Fibroblast of villous mesenchyme (primary cell): ENCODE measurements at regions not wholly inside any gene's neighbourhood (a gene's known extent, or its start where the extent isn't known, plus 50 kb on each side); places are given as distances from the start of the nearest gene placed in this dataset.

ENCODE experiments used
- DNase-seq: peaks from one replicate; pipeline ENCODE4 v3.0.0-alpha.2; 2010; ENCODE audit warnings: low read depth
- H3K4me3 ChIP-seq: 2 replicates; pipeline ENCODE4 v1.5.1; 2011; ENCODE audit warnings: low read depth, mild to moderate bottlenecking, low read length
- TF ChIP-seq, protein P1 (sequence below): IDR thresholded peaks from 2 replicates; pipeline ENCODE4 v1.5.1; 2012; ENCODE audit warnings: low read depth, mild to moderate bottlenecking, low read length; ENCODE audit not compliant: insufficient read depth

DNA sequence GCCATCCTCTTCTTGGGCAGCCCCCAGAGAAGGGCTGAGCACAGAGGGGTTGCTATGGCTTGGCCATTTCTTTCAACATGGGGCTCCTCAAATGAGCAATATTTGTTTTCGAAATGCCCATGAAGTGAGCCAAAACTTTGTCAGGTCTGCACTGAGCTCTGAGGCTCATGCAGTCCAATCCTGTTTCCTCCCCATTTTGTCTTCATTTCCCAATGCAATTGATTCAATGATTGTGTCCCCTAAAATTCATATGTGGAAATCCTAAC is 60.6 kb upstream of the CD44 start:
- no peak overlapping the region for H3K4me3 ChIP-seq
- DNase-seq, result no peak
- TF ChIP-seq, protein P1, sequence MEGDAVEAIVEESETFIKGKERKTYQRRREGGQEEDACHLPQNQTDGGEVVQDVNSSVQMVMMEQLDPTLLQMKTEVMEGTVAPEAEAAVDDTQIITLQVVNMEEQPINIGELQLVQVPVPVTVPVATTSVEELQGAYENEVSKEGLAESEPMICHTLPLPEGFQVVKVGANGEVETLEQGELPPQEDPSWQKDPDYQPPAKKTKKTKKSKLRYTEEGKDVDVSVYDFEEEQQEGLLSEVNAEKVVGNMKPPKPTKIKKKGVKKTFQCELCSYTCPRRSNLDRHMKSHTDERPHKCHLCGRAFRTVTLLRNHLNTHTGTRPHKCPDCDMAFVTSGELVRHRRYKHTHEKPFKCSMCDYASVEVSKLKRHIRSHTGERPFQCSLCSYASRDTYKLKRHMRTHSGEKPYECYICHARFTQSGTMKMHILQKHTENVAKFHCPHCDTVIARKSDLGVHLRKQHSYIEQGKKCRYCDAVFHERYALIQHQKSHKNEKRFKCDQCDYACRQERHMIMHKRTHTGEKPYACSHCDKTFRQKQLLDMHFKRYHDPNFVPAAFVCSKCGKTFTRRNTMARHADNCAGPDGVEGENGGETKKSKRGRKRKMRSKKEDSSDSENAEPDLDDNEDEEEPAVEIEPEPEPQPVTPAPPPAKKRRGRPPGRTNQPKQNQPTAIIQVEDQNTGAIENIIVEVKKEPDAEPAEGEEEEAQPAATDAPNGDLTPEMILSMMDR, result no peak

DNA sequence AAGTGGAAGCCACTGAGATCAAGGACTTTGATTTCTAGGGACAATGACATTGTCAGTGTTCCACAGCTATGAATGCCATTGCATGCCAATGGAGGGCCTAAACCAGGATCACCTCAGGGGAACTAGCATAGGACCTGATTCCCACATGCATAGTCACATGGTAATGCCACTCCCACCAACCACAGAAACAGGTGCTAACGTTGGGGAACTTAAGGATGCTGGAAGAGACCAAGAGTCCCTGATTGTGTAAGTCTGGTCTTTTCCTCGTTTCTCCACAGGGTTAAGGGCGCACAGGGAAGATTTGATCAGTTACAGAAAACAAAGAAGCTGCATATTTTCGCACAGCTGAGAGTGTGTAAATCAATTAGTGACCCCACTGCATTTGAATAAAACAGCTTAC is 59.4 kb upstream of the CD44 start:
- no peak overlapping the region for H3K4me3 ChIP-seq
- no peak for DNase-seq
- TF ChIP-seq, protein P1, result no peak

DNA sequence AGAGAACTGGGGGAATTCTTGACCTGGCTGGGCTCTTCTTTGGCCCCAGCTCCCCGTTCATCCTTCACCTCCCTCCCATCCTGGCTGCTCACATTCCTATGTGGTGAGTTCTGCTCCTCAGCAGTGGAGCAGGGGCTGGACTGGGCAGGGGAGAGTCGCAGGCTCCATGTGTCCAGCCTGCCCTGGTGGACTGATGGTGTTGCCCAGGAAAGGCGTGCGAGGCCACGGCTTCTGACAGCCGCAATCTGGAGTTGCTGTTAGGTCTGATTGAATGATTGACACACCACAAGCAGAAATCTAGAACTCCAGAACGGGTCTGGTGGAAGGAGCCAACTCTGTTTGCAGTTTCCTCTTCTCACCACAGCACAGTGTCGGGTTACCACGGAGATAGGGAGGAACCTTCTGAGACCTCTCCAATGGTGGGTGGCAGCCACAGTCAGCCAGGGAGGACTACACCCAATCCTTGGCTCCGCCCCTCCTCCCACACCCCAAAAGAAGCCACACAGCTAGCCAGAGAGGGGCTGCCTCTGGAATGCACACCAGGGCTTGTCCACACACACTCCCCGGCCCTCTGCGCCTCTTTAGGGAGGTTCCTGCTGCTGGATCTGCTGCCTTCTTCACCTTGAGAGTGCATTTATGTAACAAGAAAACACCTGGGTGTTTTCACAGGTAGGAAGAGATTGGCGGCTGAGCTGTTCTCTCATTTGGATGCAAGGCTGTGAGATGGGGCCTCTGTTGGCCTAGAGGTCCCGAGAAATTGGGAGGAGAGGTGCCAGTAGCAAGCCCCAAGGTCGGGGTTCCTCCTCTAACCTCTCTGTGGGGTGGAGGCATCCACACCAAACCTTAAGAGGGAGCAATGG is 56.4 kb upstream of the CD44 start:
- H3K4me3 ChIP-seq, result peak overlapping the region; percentile 35
- TF ChIP-seq, protein P1, result no peak
- DNase-seq, result peak; percentile 72

- DNase-seq, result no peak
- H3K4me3 ChIP-seq, result no peak overlapping the region
- TF ChIP-seq, protein P1, result no peak
Observed at GRCh38 chr11:35083181-35083430, 55.9 kb upstream of the CD44 start.

GRCh38 chr11:35083431-35084238 is 55.3 kb upstream of the CD44 start:
- peak; percentile 88 for DNase-seq
- TF ChIP-seq, protein P1, result no peak
- H3K4me3 ChIP-seq, result no peak overlapping the region

DNA sequence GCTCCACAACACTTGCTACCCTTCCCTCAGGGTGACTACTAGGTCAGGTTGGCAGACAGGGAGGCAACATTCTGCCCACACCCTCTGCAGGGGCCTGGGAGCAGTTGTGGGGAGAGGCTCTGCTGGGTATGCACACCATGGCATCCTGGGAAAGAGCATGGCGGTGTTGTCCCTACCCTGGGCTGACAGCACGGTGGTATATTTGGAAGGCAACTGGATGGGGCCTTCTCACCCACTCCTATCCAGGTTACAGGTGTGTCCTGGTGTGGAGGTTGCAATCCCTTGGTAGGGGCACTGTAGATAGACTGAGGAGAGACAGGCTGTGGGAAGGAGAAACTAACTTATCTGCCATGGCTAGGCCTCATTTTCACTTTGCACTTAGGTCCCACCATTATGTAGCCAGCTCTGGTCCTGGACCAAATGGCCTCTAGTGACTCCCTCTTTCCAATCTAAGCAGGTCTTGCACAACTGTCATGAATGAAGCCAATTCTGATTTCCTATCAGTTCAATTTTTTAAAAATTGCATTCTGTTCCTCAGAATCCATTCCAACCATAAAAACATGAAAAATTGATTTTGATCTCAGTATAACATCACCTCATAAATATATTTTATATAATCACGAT is 54.0 kb upstream of the CD44 start:
- DNase-seq, result no peak
- TF ChIP-seq, protein P1, result no peak
- no peak overlapping the region for H3K4me3 ChIP-seq
